K562 (cell line): ENCODE measurements at regions not wholly inside any gene's neighbourhood (a gene's known extent, or its start where the extent isn't known, plus 50 kb on each side); places are given as distances from the start of the nearest gene placed in this dataset.

Experiments used
- ATAC-seq: fragments of 200-7000 bp; cut with Tn5 transposase; 3 replicates; pipeline ENCODE4 v1.9.1; 2020; ENCODE audit warnings: moderate library complexity
- BruUV-seq: library from RNA; stranded (reverse); fragments of 400-500 nt; replicated peaks from 2 replicates; lab custom pipeline; 2021; lab: Mats Ljungman, UMichigan
- CTCF ChIA-PET: fragments of 300-600 bp; formaldehyde crosslinking; extraction: SDS; loops from one replicate; lab custom pipeline; 2021; ENCODE audit warnings: low intra/inter-chr PET ratio; lab: Yijun Ruan, JAX
- POLR2A ChIA-PET: fragments of 300-600, 350-650 bp; sonication (Branson Sonifier 250); formaldehyde crosslinking; extraction: SDS; loops from one replicate; lab custom pipeline; 2021; ENCODE audit warnings: antibody characterized with exemption, inconsistent platforms; lab: Yijun Ruan, JAX
- DNase-seq, 4 experiments: peaks; one replicate each; pipeline versions ENCODE4 v3.0.0 to v3.0.0-alpha.2; 2011 to 2018; ENCODE audit warnings: low spot score in 3 of 4, mixed read lengths in 3 of 4; ENCODE audit errors: extremely low read depth in 1 of 4
- FAIRE-seq: peaks from 2 replicates; lab custom pipeline; 2011; peaks lifted over from hg19 to GRCh38; lab: Jason Lieb, UNC
- H2AFZ ChIP-seq: 2 replicates; pipeline ENCODE4 v1.6.0; 2011; ENCODE audit warnings: low read depth, low read length, control low read depth, inconsistent platforms
- H3K27ac ChIP-seq: fragments of 200-600 bp; 3 replicates; pipeline ENCODE4 v1.8.0; 2011; ENCODE audit warnings: low read depth, mild to moderate bottlenecking, control low read depth, inconsistent platforms, low read length, moderate library complexity, mixed read lengths; ENCODE audit errors: extremely low read depth
- H3K27me3 ChIP-seq, 2 experiments: fragments of 300-600 bp in 1 of 2; 2 replicates in 1 of 2; 3 replicates in 1 of 2; pipeline versions ENCODE4 v1.6.0 to v1.8.0; 2011; ENCODE audit warnings: inconsistent platforms in 2 of 2, low read length in 2 of 2, mild to moderate bottlenecking in 1 of 2, mixed read lengths in 1 of 2, moderate library complexity in 1 of 2; ENCODE audit not compliant: control insufficient read depth in 2 of 2, insufficient read depth in 2 of 2
- H3K36me3 ChIP-seq: fragments of 300-600 bp; 3 replicates; pipeline ENCODE4 v1.8.0; 2011; ENCODE audit warnings: mild to moderate bottlenecking, low read length, inconsistent platforms; ENCODE audit not compliant: control insufficient read depth, insufficient read depth
- H3K4me1 ChIP-seq, 2 experiments: fragments of 200-600 bp in 1 of 2; replicated peaks in 1 of 2; 2 replicates in 1 of 2; 3 replicates in 1 of 2; pipeline versions ENCODE4 v1.5.1 to v1.8.0; 2011; ENCODE audit warnings: inconsistent platforms in 2 of 2, low read length in 2 of 2, mild to moderate bottlenecking in 1 of 2, mixed read lengths in 1 of 2, moderate library complexity in 1 of 2; ENCODE audit not compliant: control insufficient read depth in 2 of 2, insufficient read depth in 2 of 2
- H3K4me2 ChIP-seq: 2 replicates; pipeline ENCODE4 v1.6.1; 2011; ENCODE audit warnings: low read length, control low read depth, inconsistent platforms, mixed read lengths; ENCODE audit not compliant: insufficient read depth
- H3K4me3 ChIP-seq: fragments of 200-600 bp; sonication (generic), shearing (Covaris generic); 2 replicates; pipeline ENCODE4 v1.5.1; 2016; ENCODE audit warnings: control low read depth, inconsistent platforms
- H3K79me2 ChIP-seq: fragments of 200-600 bp; 3 replicates; pipeline ENCODE4 v1.8.0; 2011; ENCODE audit warnings: low read length, inconsistent platforms; ENCODE audit not compliant: control insufficient read depth, insufficient read depth
- H3K9ac ChIP-seq, 2 experiments: 2 replicates each; pipeline versions ENCODE4 v1.6.0 to v1.6.1; 2011; ENCODE audit warnings: low read depth in 2 of 2, low read length in 2 of 2, control low read depth in 1 of 2, inconsistent platforms in 1 of 2, mild to moderate bottlenecking in 1 of 2, mixed read lengths in 1 of 2; ENCODE audit not compliant: insufficient read depth in 1 of 2
- H3K9me1 ChIP-seq: one replicate; pipeline ENCODE4 v1.6.0; 2011; ENCODE audit warnings: inconsistent platforms, mild to moderate bottlenecking, low read length, moderate library complexity; ENCODE audit not compliant: control insufficient read depth, insufficient read depth
- H3K9me3 ChIP-seq: replicated peaks from 2 replicates; pipeline ENCODE4 v1.5.1; 2011; ENCODE audit warnings: low read depth, low read length, inconsistent platforms; ENCODE audit not compliant: control insufficient read depth, insufficient read depth
- H4K20me1 ChIP-seq: replicated peaks from 2 replicates; pipeline ENCODE4 v1.6.1; 2011; ENCODE audit warnings: low read length, inconsistent platforms, mixed read lengths; ENCODE audit not compliant: control insufficient read depth, insufficient read depth
- CBX3 ChIP-seq, 2 experiments: IDR thresholded peaks; 1 replicate in 1 of 2; 2 replicates in 1 of 2; pipeline ENCODE4 v1.6.1; 2012; ENCODE audit warnings: inconsistent platforms in 2 of 2, low read length in 2 of 2, borderline replicate concordance in 1 of 2, control low read depth in 1 of 2
- RFX5 ChIP-seq: IDR thresholded peaks from 2 replicates; pipeline ENCODE4 v1.6.1; 2011; ENCODE audit warnings: low read depth, mild to moderate bottlenecking, improper control_type of control experiment, low read length
- ZNF354B ChIP-seq: fragments of 250-450 bp; sonication (Bioruptor Pico); IDR thresholded peaks from 2 replicates; pipeline ENCODE4 v1.4.0; 2020
- ZNF384 ChIP-seq: IDR thresholded peaks from 2 replicates; pipeline ENCODE4 v1.6.1; 2012; ENCODE audit warnings: low read depth, low read length, improper control_type of control experiment
- WGBS: fragments of 100-300 bp; shearing (Covaris generic); methylation state at CpG from one replicate; pipeline ENCODE4 v1.1.6; 2016; ENCODE audit warnings: low coverage, mixed read lengths; ENCODE audit not compliant: insufficient coverage; ENCODE audit errors: missing lambda C conversion rate; 5-methylcytosine and 5-hydroxymethylcytosine counted together
- in situ Hi-C: fragments of 300-500 bp; cut with MboI; formaldehyde crosslinking; loops from 4 replicates; pipeline ENCODE4 v1.15.0; 2018; ENCODE audit warnings: inconsistent platforms, mixed read lengths
- intact Hi-C: fragments of 100-400 bp; cut with micrococcal nuclease; formaldehyde crosslinking; loops from 2 replicates; pipeline ENCODE4 v1.14.2; 2022
- TF ChIP-seq, protein P1 (sequence below): fragments of 250-450 bp; sonication (Bioruptor Pico); IDR thresholded peaks from 2 replicates; pipeline ENCODE4 v1.4.0; 2020; ENCODE audit warnings: borderline replicate concordance
- TF ChIP-seq, protein P2 (sequence below): fragments of 450-650 bp; formaldehyde crosslinking; IDR thresholded peaks from 2 replicates; pipeline ENCODE4 v1.4.0; 2020; ENCODE audit warnings: mild to moderate bottlenecking, moderate library complexity

GRCh38 chr5:57581222-57581621, 98.6 kb upstream of the ACTBL2 start:
- CTCF ChIA-PET = no interaction called here
- no peak for FAIRE-seq
- no peaks in the 10 kb centered on the region for H3K9me1 ChIP-seq
- TF ChIP-seq ZNF384 = no peak
- TF ChIP-seq RFX5 = no peak
- TF ChIP-seq, protein P1, sequence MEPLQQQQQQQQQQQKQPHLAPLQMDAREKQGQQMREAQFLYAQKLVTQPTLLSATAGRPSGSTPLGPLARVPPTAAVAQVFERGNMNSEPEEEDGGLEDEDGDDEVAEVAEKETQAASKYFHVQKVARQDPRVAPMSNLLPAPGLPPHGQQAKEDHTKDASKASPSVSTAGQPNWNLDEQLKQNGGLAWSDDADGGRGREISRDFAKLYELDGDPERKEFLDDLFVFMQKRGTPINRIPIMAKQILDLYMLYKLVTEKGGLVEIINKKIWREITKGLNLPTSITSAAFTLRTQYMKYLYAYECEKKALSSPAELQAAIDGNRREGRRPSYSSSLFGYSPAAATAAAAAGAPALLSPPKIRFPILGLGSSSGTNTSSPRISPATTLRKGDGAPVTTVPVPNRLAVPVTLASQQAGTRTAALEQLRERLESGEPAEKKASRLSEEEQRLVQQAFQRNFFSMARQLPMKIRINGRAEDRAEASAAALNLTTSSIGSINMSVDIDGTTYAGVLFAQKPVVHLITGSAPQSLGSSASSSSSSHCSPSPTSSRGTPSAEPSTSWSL (CRISPR knock-in tag) = no peak
- TF ChIP-seq, protein P2, sequence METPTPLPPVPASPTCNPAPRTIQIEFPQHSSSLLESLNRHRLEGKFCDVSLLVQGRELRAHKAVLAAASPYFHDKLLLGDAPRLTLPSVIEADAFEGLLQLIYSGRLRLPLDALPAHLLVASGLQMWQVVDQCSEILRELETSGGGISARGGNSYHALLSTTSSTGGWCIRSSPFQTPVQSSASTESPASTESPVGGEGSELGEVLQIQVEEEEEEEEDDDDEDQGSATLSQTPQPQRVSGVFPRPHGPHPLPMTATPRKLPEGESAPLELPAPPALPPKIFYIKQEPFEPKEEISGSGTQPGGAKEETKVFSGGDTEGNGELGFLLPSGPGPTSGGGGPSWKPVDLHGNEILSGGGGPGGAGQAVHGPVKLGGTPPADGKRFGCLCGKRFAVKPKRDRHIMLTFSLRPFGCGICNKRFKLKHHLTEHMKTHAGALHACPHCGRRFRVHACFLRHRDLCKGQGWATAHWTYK (CRISPR knock-in tag) = no peak
- TF ChIP-seq ZNF354B (CRISPR knock-in tag) = no peak
- no peak for TF ChIP-seq CBX3 (IDR thresholded peaks at IDR 0.05; ENCODE audit: borderline replicate concordance in 1 of 2, low read length in 2 of 2)
- TF ChIP-seq, all 486 proteins: peak for 0
- POLR2A ChIA-PET = no interaction called here
- Histone ChIP-seq H2AFZ (no peak overlapping the region), H3K4me3 (no peak overlapping the region), H3K27ac (no peak overlapping the region), H3K27me3 (no peaks in the 10 kb centered on the region), H3K4me2 (no peak overlapping the region), H3K36me3 (no peaks in the 10 kb centered on the region), H4K20me1 (no peaks in the 10 kb centered on the region), H3K4me1 (no peaks in the 10 kb centered on the region), H3K79me2 (no peaks in the 10 kb centered on the region), H3K9ac (no peak overlapping the region), H3K9me3 (no peaks in the 10 kb centered on the region)
- intact Hi-C loops (no loop called here), in situ Hi-C loops (no loop called here)
- ATAC-seq (no peak), DNase-seq (no peak)
- 0% methylated on average over 4 of the region's 4 CpGs for WGBS
- no TSS peak for BruUV-seq
